ENCODE measurements at regions not wholly inside any gene's neighbourhood (a gene's known extent, or its start where the extent isn't known, plus 50 kb on each side); places are given as distances from the start of the nearest gene placed in this dataset.

DNA sequence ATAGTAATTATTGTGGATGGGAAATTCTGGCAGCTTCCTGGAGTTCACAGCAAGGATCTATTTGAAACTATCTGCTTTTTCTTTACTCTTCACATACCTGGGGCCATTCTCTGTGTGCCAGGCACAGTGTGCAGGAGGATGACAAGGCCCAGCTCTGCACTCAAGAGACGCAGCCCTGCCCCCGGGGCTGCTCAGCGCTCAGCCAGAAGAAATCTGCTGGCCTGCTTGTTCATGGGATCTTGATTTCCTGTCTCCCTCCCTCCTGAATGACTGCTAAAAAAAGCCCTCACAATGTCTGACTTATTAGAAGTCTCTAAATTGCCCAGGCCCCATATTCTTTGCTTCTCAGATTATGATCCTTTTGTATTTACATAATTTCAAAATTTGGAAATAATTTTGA is 210.9 kb downstream of the DCDC2C start:
- peaks cover 11% of the 10 kb centered on the region for H3K4me1 Mint-ChIP-seq (ENCODE audit: low read depth)
- H3K27ac Mint-ChIP-seq (ENCODE audit: unreplicated experiment), result peak overlapping the region; percentile 41
- H3K27me3 Mint-ChIP-seq (ENCODE audit: low read depth), result peaks cover 3% of the 10 kb centered on the region
- H3K4me3 Mint-ChIP-seq (ENCODE audit: unreplicated experiment), result no peak overlapping the region
- H3K9me3 Mint-ChIP-seq (ENCODE audit: low read depth), result peaks cover 3% of the 10 kb centered on the region
- no peaks in the 10 kb centered on the region for H3K36me3 Mint-ChIP-seq (ENCODE audit: low read depth)
- no peak for DNase-seq (ENCODE audit: low spot score)
- TF ChIP-seq, protein P1, sequence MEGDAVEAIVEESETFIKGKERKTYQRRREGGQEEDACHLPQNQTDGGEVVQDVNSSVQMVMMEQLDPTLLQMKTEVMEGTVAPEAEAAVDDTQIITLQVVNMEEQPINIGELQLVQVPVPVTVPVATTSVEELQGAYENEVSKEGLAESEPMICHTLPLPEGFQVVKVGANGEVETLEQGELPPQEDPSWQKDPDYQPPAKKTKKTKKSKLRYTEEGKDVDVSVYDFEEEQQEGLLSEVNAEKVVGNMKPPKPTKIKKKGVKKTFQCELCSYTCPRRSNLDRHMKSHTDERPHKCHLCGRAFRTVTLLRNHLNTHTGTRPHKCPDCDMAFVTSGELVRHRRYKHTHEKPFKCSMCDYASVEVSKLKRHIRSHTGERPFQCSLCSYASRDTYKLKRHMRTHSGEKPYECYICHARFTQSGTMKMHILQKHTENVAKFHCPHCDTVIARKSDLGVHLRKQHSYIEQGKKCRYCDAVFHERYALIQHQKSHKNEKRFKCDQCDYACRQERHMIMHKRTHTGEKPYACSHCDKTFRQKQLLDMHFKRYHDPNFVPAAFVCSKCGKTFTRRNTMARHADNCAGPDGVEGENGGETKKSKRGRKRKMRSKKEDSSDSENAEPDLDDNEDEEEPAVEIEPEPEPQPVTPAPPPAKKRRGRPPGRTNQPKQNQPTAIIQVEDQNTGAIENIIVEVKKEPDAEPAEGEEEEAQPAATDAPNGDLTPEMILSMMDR (IDR thresholded peaks at IDR 0.05), result no peak

DNA sequence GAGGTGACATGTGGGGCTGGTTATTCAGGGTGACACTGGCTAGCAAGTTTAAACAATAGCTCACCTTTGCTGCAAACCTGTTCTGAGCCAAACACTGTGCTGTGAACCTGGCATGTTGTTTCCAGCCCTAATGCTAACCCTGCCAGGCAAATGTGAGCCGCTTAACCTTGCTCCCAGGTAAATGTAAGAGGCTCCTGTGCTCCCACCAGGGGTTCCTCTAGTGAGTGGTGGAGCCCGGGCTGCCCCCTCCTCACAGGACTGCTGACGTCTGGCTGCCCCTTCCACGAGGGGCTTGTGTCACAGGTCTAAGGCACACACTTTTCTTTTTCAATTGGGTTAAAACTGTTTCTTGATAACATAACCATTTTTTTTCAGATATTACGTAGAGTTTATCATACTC is 223.7 kb downstream of the DCDC2C start:
- Mint-ChIP-seq H3K27me3 (ENCODE audit: low read depth) (peaks cover 5% of the 10 kb centered on the region), H3K27ac (ENCODE audit: unreplicated experiment) (no peak overlapping the region), H3K36me3 (ENCODE audit: low read depth) (no peaks in the 10 kb centered on the region), H3K9me3 (ENCODE audit: low read depth) (peaks cover 3% of the 10 kb centered on the region), H3K4me3 (ENCODE audit: unreplicated experiment) (no peak overlapping the region), H3K4me1 (ENCODE audit: low read depth) (no peaks in the 10 kb centered on the region)
- no peak for DNase-seq (ENCODE audit: low spot score)
- TF ChIP-seq, protein P1 (IDR thresholded peaks at IDR 0.05), result no peak

DNA sequence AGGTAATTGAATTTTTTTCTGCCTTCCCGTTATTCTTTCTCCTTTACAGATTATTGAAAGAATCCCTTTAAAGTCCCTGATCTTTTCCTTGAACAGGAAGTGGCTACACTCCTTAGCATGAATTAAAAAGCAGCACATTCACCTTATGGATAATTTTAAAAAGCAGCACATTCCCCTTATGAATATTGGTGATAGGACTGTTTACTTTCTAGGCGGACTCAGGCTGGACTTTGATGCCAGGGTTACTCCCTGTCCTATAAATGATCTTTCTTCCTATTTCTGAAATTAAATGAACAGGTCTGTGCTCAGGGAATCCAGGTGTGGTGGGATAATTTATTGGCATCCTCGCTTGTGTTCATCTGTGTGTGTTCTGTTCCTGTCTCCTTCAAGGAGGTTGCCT is 226.0 kb downstream of the DCDC2C start:
- H3K4me3 Mint-ChIP-seq (ENCODE audit: unreplicated experiment), result no peak overlapping the region

DNA sequence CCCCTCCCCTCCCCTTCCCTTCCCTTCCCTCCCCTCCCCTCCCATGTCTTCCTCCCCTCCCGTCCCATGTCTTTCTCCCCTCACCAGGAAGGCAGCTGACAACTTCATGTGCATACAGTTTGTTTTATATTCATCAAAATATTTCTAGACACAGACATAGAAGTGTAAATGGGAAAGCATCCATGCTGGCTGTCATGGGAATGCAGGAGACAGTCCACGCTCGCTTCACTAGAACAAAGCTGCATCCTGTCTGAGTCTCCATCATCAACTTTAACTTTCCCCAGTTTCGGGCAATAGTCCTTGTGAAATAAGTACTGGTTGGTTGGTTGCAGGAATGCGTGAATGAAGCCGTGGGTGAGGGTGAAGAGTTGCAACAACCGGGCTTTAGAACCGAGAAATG is 226.9 kb downstream of the DCDC2C start:
- Mint-ChIP-seq H3K36me3 (ENCODE audit: low read depth) (peaks cover 2% of the 10 kb centered on the region), H3K4me3 (ENCODE audit: unreplicated experiment) (no peak overlapping the region), H3K9me3 (ENCODE audit: low read depth) (peaks cover 11% of the 10 kb centered on the region), H3K27me3 (ENCODE audit: low read depth) (no peaks in the 10 kb centered on the region), H3K4me1 (ENCODE audit: low read depth) (no peaks in the 10 kb centered on the region), H3K27ac (ENCODE audit: unreplicated experiment) (no peak overlapping the region)
- no peak for DNase-seq (ENCODE audit: low spot score)
- TF ChIP-seq, protein P1 (IDR thresholded peaks at IDR 0.05), result no peak

More for the DNA sequence above, 226.0 kb downstream of the DCDC2C start:
- TF ChIP-seq, protein P1 (IDR thresholded peaks at IDR 0.05), result no peak
- Mint-ChIP-seq H3K36me3 (ENCODE audit: low read depth) (peaks cover 2% of the 10 kb centered on the region), H3K9me3 (ENCODE audit: low read depth) (peaks cover 14% of the 10 kb centered on the region), H3K4me1 (ENCODE audit: low read depth) (no peaks in the 10 kb centered on the region), H3K27me3 (ENCODE audit: low read depth) (no peaks in the 10 kb centered on the region), H3K27ac (ENCODE audit: unreplicated experiment) (no peak overlapping the region)
- no peak for DNase-seq (ENCODE audit: low spot score)

DNA sequence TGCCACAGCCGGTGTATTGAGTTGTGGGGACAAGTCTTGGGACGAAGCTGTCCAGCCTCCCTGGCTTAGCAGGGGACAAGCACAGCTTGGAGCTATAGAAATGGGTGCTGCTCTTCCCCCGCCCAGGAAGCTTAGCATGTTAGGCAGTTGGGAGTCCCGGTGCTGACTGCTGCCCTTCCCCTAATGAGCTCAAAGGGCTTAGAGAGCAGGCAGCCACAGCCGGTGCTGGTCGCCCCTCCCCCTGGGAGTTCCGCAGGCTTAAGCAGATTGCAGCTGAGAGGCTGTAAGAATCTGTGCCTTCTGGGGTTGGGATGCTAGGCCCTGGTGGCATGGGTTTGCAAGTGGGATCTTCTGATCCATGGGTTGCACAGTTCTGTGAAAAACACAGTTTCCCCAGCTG is 237.3 kb downstream of the DCDC2C start:
- TF ChIP-seq, protein P1 (IDR thresholded peaks at IDR 0.05), result no peak
- Mint-ChIP-seq H3K27me3 (ENCODE audit: low read depth) (peaks cover under 1% of the 10 kb centered on the region), H3K27ac (ENCODE audit: unreplicated experiment) (no peak overlapping the region), H3K36me3 (ENCODE audit: low read depth) (peaks cover 4% of the 10 kb centered on the region), H3K4me3 (ENCODE audit: unreplicated experiment) (no peak overlapping the region), H3K4me1 (ENCODE audit: low read depth) (no peaks in the 10 kb centered on the region), H3K9me3 (ENCODE audit: low read depth) (peaks cover 21% of the 10 kb centered on the region)
- DNase-seq (ENCODE audit: low spot score), result no peak
